ENCODE measurements at regions not wholly inside any gene's neighbourhood (a gene's known extent, or its start where the extent isn't known, plus 50 kb on each side); places are given as distances from the start of the nearest gene placed in this dataset.

GRCh38 chr5:74424162-74424868 is 216.2 kb downstream of the ENC1 start:
- FAIRE-seq (no peak), DNase-seq (no peak)
- no peak overlapping the region for H3K9ac ChIP-seq (ENCODE audit: low read length in 3 of 3)
- H3K9me3 ChIP-seq (ENCODE audit: control insufficient read depth in 2 of 3, insufficient read depth in 1 of 3, low read length in 3 of 3): no peaks in the 10 kb centered on the region
- no peak overlapping the region for H3K27ac ChIP-seq (ENCODE audit: low read depth in 2 of 2, low read length in 2 of 2)
- intact Hi-C loops (cut with DNase I): no loop called here
- no peak overlapping the region for H3K4me3 ChIP-seq (ENCODE audit: low read length in 3 of 3)
- no peak for TF ChIP-seq CTCF (IDR thresholded peaks at IDR 0.05; ENCODE audit: borderline replicate concordance, extremely low read depth, insufficient read depth)
- no peaks in the 10 kb centered on the region for H3K36me3 ChIP-seq (ENCODE audit: control insufficient read depth in 2 of 3, insufficient read depth in 3 of 3, low read length in 3 of 3)
- H3K4me1 ChIP-seq (ENCODE audit: control insufficient read depth in 2 of 3, insufficient read depth in 2 of 3, low read depth in 1 of 3, low read length in 3 of 3): no peaks in the 10 kb centered on the region
- H3K27me3 ChIP-seq (ENCODE audit: control insufficient read depth, insufficient read depth, low read length): no peaks in the 10 kb centered on the region

- H3K27me3 ChIP-seq (ENCODE audit: control insufficient read depth, insufficient read depth, low read length): no peaks in the 10 kb centered on the region
- H3K4me1 ChIP-seq (ENCODE audit: control insufficient read depth in 2 of 3, insufficient read depth in 2 of 3, low read depth in 1 of 3, low read length in 3 of 3): no peaks in the 10 kb centered on the region
- no peaks in the 10 kb centered on the region for H3K36me3 ChIP-seq (ENCODE audit: control insufficient read depth in 2 of 3, insufficient read depth in 3 of 3, low read length in 3 of 3)
- DNase-seq: no peak
- no peak overlapping the region for H3K4me3 ChIP-seq (ENCODE audit: low read length in 3 of 3)
- no peak overlapping the region for H3K9ac ChIP-seq (ENCODE audit: low read length in 3 of 3)
- FAIRE-seq: no peak
- H3K9me3 ChIP-seq (ENCODE audit: control insufficient read depth in 2 of 3, insufficient read depth in 1 of 3, low read length in 3 of 3): no peaks in the 10 kb centered on the region
- no peak overlapping the region for H3K27ac ChIP-seq (ENCODE audit: low read depth in 2 of 2, low read length in 2 of 2)
- TF ChIP-seq CTCF (IDR thresholded peaks at IDR 0.05; ENCODE audit: borderline replicate concordance, extremely low read depth, insufficient read depth): no peak
- intact Hi-C loops (cut with DNase I): no loop called here
Observed at GRCh38 chr5:74423383-74423782, 217.1 kb downstream of the ENC1 start.

GRCh38 chr5:74422671-74423070 is 217.9 kb downstream of the ENC1 start:
- Histone ChIP-seq H3K9ac (ENCODE audit: low read length in 3 of 3) (no peak overlapping the region), H3K36me3 (ENCODE audit: control insufficient read depth in 2 of 3, insufficient read depth in 3 of 3, low read length in 3 of 3) (no peaks in the 10 kb centered on the region), H3K9me3 (ENCODE audit: control insufficient read depth in 2 of 3, insufficient read depth in 1 of 3, low read length in 3 of 3) (no peaks in the 10 kb centered on the region), H3K27me3 (ENCODE audit: control insufficient read depth, insufficient read depth, low read length) (no peaks in the 10 kb centered on the region), H3K4me1 (ENCODE audit: control insufficient read depth in 2 of 3, insufficient read depth in 2 of 3, low read depth in 1 of 3, low read length in 3 of 3) (no peaks in the 10 kb centered on the region), H3K4me3 (ENCODE audit: low read length in 3 of 3) (no peak overlapping the region), H3K27ac (ENCODE audit: low read depth in 2 of 2, low read length in 2 of 2) (no peak overlapping the region)
- intact Hi-C loops (cut with DNase I): no loop called here
- FAIRE-seq (no peak), DNase-seq (no peak)
- no peak for TF ChIP-seq CTCF (IDR thresholded peaks at IDR 0.05; ENCODE audit: borderline replicate concordance, extremely low read depth, insufficient read depth)

- no peaks in the 10 kb centered on the region for H3K36me3 ChIP-seq (ENCODE audit: control insufficient read depth in 2 of 3, insufficient read depth in 3 of 3, low read length in 3 of 3)
- H3K4me3 ChIP-seq (ENCODE audit: low read length in 3 of 3): no peak overlapping the region
- no peaks in the 10 kb centered on the region for H3K9me3 ChIP-seq (ENCODE audit: control insufficient read depth in 2 of 3, insufficient read depth in 1 of 3, low read length in 3 of 3)
- H3K27me3 ChIP-seq (ENCODE audit: control insufficient read depth, insufficient read depth, low read length): no peaks in the 10 kb centered on the region
- intact Hi-C loops (cut with DNase I): no loop called here
- no peak for FAIRE-seq
- DNase-seq: no peak
- H3K9ac ChIP-seq (ENCODE audit: low read length in 3 of 3): no peak overlapping the region
- no peak overlapping the region for H3K27ac ChIP-seq (ENCODE audit: low read depth in 2 of 2, low read length in 2 of 2)
- no peaks in the 10 kb centered on the region for H3K4me1 ChIP-seq (ENCODE audit: control insufficient read depth in 2 of 3, insufficient read depth in 2 of 3, low read depth in 1 of 3, low read length in 3 of 3)
- no peak for TF ChIP-seq CTCF (IDR thresholded peaks at IDR 0.05; ENCODE audit: borderline replicate concordance, extremely low read depth, insufficient read depth)
Observed at GRCh38 chr5:74422030-74422429, 218.5 kb downstream of the ENC1 start.

All from kidney (tissue), 13 donors.